ENCODE measurements at regions not wholly inside any gene's neighbourhood (a gene's known extent, or its start where the extent isn't known, plus 50 kb on each side); places are given as distances from the start of the nearest gene placed in this dataset.

- intact Hi-C loops (cut with micrococcal nuclease; ENCODE audit: unreplicated experiment) = no loop called here
- Histone ChIP-seq H2AFZ (ENCODE audit: low read length) (no peak overlapping the region), H3K27ac (ENCODE audit: low read depth, low read length, poor library complexity, severe bottlenecking) (no peak overlapping the region), H3K4me2 (ENCODE audit: low read length) (no peak overlapping the region), H3K4me3 (ENCODE audit: low read depth, low read length, poor library complexity, severe bottlenecking) (no peak overlapping the region), H3K36me3 (ENCODE audit: insufficient read depth, low read length) (no peaks in the 10 kb centered on the region), H3K9me2 (ENCODE audit: insufficient read depth, low read length) (no peaks in the 10 kb centered on the region), H3K4me1 (ENCODE audit: insufficient read depth, low read length, poor library complexity, severe bottlenecking) (no peaks in the 10 kb centered on the region), H4K20me1 (ENCODE audit: insufficient read depth, low read length) (no peaks in the 10 kb centered on the region), H3K79me2 (ENCODE audit: insufficient read depth, low read depth, low read length) (no peaks in the 10 kb centered on the region), H3K9me3 (ENCODE audit: low read length) (no peaks in the 10 kb centered on the region)
- no TSS peak for BruUV-seq (replicated peaks)
- POLR2A ChIA-PET = no interaction called here
- no peak for DNase-seq (ENCODE audit: low spot score)
- TF ChIP-seq EZH2phosphoT487 (IDR thresholded peaks at IDR 0.05; ENCODE audit: borderline replicate concordance, low read depth, low read length) (no peak), CTCF (conservative IDR thresholded peaks at IDR 0.05; ENCODE audit: low read length) (no peak)
- CTCF ChIA-PET (ENCODE audit: unreplicated experiment) = no interaction called here
These were observed 2100.7 kb upstream of the PIK3C3 start for GRCh38 chr18:39854291-39854690.

DNA sequence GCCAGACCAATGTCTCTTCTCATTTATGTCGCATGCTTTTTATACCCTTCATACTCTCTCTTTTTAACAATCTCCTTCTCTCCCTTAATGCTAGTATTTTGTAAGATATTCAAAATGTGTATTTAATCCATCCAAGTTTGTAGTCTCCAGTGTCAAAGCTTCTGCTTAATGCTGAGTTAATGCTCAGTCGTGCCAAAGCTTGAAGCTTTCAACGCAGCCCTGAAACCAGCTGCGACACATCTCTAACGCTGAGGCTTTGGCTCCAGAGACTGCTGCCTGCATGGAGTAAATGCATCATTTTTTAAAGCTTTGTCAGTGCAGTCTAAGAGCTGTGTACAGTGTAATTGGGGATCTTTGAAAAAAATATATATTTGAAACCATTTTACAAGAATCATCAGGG lies 2108.8 kb upstream of the PIK3C3 start:
- H2AFZ ChIP-seq (ENCODE audit: low read length) = no peak overlapping the region
- CTCF ChIA-PET (ENCODE audit: unreplicated experiment) = no interaction called here
- H3K36me3 ChIP-seq (ENCODE audit: insufficient read depth, low read length) = no peaks in the 10 kb centered on the region
- no peaks in the 10 kb centered on the region for H3K79me2 ChIP-seq (ENCODE audit: insufficient read depth, low read depth, low read length)
- H4K20me1 ChIP-seq (ENCODE audit: insufficient read depth, low read length) = no peaks in the 10 kb centered on the region
- POLR2A ChIA-PET = no interaction called here
- no peak overlapping the region for H3K27ac ChIP-seq (ENCODE audit: low read depth, low read length, poor library complexity, severe bottlenecking)
- H3K9me3 ChIP-seq (ENCODE audit: low read length) = no peaks in the 10 kb centered on the region
- no peak overlapping the region for H3K4me3 ChIP-seq (ENCODE audit: low read depth, low read length, poor library complexity, severe bottlenecking)
- no peak overlapping the region for H3K4me2 ChIP-seq (ENCODE audit: low read length)
- TF ChIP-seq EZH2phosphoT487 (IDR thresholded peaks at IDR 0.05; ENCODE audit: borderline replicate concordance, low read depth, low read length) (no peak), CTCF (conservative IDR thresholded peaks at IDR 0.05; ENCODE audit: low read length) (no peak)
- DNase-seq (ENCODE audit: low spot score) = no peak
- intact Hi-C loops (cut with micrococcal nuclease; ENCODE audit: unreplicated experiment) = no loop called here
- no peaks in the 10 kb centered on the region for H3K9me2 ChIP-seq (ENCODE audit: insufficient read depth, low read length)
- no TSS peak for BruUV-seq (replicated peaks)
- no peaks in the 10 kb centered on the region for H3K4me1 ChIP-seq (ENCODE audit: insufficient read depth, low read length, poor library complexity, severe bottlenecking)

DNA sequence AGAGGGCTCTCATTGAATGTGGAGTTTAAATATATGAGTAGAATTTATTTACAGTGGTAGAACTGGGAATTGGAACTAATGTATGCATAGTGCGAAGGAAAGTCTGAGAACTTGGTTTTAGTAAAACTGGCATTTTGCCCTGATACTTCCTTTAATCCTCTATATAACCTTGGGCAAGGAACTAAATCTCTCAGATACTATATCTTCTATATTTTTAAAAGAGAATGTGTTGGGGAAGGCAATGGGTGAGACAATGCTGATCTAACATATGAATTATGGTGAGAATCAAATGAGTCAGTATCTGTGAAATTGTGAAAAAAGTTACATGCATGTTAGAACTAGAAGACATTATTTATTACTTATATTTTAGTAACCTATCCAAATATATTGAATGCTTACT lies 2109.4 kb upstream of the PIK3C3 start:
- Histone ChIP-seq H3K9me3 (ENCODE audit: low read length) (no peaks in the 10 kb centered on the region), H3K27ac (ENCODE audit: low read depth, low read length, poor library complexity, severe bottlenecking) (no peak overlapping the region), H2AFZ (ENCODE audit: low read length) (no peak overlapping the region), H3K9me2 (ENCODE audit: insufficient read depth, low read length) (no peaks in the 10 kb centered on the region), H3K4me1 (ENCODE audit: insufficient read depth, low read length, poor library complexity, severe bottlenecking) (no peaks in the 10 kb centered on the region), H3K4me2 (ENCODE audit: low read length) (no peak overlapping the region), H3K36me3 (ENCODE audit: insufficient read depth, low read length) (no peaks in the 10 kb centered on the region), H4K20me1 (ENCODE audit: insufficient read depth, low read length) (no peaks in the 10 kb centered on the region), H3K79me2 (ENCODE audit: insufficient read depth, low read depth, low read length) (no peaks in the 10 kb centered on the region), H3K4me3 (ENCODE audit: low read depth, low read length, poor library complexity, severe bottlenecking) (no peak overlapping the region)
- CTCF ChIA-PET (ENCODE audit: unreplicated experiment) = no interaction called here
- intact Hi-C loops (cut with micrococcal nuclease; ENCODE audit: unreplicated experiment) = no loop called here
- TF ChIP-seq EZH2phosphoT487 (IDR thresholded peaks at IDR 0.05; ENCODE audit: borderline replicate concordance, low read depth, low read length) (no peak), CTCF (conservative IDR thresholded peaks at IDR 0.05; ENCODE audit: low read length) (no peak)
- POLR2A ChIA-PET = no interaction called here
- DNase-seq (ENCODE audit: low spot score) = no peak
- no TSS peak for BruUV-seq (replicated peaks)
